GM21737 (cell line): ENCODE measurements at regions not wholly inside any gene's neighbourhood (a gene's known extent, or its start where the extent isn't known, plus 50 kb on each side); places are given as distances from the start of the nearest gene placed in this dataset.

Experiments
- ATAC-seq: cut with Tn5 transposase; IDR thresholded peaks from one replicate; pipeline ENCODE4 v1.9.1; 2021; ENCODE audit warnings: mild to moderate bottlenecking, moderate library complexity; ENCODE audit not compliant: unreplicated experiment

DNA sequence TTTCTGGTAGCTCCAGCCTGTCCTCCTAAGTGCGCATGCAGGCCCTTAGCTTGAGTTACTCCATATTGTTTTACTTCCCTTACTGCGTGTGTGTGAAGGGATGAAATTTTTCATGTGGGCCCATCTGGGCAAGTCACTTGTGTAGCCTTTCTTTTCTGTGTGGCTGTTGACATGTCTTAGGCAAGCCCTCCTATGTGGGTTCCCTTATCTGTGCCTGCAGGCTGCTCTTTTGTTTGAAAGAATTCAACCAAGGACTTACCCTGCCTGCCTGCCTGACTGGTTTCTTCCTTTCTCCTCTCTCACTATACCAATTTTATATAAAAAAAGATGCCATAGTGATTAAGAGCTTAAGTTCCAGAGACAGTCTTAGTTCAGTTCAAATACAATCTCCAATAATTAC is 249.3 kb downstream of the ATG4C start:
- no peak for ATAC-seq

DNA sequence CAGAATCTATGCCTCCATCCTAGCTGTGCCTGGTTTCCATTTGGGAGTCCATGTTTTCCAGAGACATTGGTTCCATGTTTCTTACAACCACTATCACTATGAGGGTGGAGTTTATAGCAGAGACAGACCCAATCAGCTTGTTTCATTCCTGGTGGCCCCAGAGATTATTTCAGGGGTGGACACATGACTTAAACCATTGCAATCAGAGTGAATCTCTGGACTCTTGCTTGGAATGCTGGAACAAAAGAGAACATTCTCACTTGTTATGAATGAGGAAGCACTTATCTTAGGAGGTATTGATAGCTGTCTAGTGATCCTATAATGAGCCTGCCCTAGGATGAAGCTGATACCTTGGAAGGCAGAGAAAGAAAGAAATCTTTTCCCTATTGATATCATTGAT is 250.3 kb downstream of the ATG4C start:
- ATAC-seq = no peak

GRCh38 chr1:63038586-63038985 is 254.7 kb downstream of the ATG4C start:
- no peak for ATAC-seq

DNA sequence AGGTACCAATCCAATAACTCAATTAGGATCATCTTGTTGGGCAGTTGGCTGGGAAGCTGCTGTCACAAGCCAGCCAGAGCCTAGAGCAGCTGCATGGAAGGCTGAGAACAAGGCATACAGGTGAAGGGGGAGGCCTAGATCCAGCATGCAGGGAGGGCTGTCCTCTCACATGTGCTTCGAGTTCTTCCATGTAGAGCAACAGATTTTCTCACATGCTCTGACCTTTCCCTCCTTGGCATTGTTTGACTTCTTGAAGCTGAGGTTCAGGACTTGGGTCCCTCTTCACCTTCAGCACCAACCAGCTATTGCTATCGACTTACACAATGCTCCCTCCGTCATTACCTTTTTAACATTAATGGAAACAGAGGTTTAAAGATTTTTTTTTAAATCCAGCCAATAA is 257.7 kb downstream of the ATG4C start:
- no peak for ATAC-seq

DNA sequence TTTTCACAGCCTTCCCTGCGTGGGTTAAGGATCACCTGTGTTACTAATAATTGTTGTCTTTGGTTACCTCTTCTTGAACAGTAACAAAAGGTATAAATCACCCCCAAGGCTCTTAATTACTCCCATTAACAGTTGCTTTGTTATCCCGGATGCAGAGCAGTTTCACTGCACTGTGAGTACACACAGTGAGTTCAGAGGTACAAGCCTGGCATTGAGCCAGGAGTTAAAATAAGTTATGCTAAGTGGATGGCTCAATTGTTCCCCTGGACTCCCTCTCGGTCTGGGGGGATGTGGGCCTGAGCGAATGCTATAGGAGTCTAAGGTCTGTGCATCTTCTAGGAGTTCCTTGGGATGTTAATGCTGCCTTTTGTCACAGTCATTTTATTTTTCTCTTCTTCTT is 258.3 kb downstream of the ATG4C start:
- ATAC-seq = no peak

DNA sequence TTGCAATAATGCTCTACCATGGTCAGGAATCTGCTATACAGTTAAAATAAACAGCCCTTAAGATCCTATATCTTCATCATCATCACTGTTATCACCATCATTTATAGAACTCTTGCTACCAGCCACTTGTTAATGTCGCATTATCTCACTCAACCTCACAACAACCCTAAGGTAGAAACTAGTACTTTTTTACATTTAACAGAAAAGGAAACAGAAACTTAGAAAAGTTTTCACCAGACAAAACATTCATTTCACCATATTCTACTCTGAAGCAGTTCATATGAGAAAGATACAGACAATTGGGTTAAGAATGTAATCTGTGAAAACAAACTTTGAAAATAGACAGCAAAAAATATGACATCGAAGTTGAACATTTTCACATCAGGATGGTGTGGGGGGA is 262.6 kb downstream of the ATG4C start:
- ATAC-seq = no peak

DNA sequence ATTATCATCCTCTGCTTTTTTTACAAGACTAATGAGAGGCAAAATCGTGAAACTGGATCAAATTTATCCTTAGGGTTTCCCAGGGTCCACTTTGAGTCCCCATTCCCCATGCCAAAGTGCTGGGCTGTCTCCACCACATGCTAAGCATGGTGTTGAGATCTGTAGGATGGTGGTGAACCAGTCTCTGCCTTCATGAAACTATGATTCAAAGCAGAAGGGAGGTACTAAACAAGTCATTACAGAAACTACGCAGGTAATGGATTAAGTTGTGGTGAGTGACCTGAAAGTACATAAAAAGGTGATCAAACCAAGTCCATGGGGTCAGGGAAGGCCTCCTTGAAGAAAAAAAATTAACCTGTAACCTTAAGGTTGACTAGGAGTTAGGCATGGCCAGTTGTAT is 265.2 kb downstream of the ATG4C start:
- no peak for ATAC-seq

- ATAC-seq = no peak
Observed at GRCh38 chr1:63051356-63051755, 267.4 kb downstream of the ATG4C start.

DNA sequence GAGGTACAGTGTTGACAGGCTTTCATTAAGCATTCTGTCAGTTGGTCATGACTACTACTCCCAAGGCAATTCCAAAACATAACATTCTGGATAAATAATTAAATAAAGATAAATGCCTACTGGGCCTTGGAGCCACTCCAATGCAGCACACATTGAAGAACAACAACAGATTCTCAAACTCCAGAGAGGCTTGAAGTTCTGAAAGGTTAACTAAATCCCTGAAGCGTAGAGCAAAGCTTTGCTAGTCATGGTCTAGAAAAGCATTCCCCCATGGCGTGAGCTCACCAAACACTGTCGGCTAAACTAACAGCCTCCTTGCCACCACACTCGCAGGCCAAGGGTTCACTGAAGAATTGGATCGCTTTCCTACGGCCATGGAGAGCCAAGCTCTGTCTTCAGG is 268.0 kb downstream of the ATG4C start:
- ATAC-seq = no peak

- no peak for ATAC-seq
Observed at GRCh38 chr1:63054184-63054583, 268.2 kb upstream of the FOXD3 start.

- no peak for ATAC-seq
Observed at GRCh38 chr1:63063367-63063766, 259.0 kb upstream of the FOXD3 start.

GRCh38 chr1:63064135-63064534 is 258.2 kb upstream of the FOXD3 start:
- no peak for ATAC-seq

- no peak for ATAC-seq
Observed at GRCh38 chr1:63068626-63069025, 253.7 kb upstream of the FOXD3 start.

DNA sequence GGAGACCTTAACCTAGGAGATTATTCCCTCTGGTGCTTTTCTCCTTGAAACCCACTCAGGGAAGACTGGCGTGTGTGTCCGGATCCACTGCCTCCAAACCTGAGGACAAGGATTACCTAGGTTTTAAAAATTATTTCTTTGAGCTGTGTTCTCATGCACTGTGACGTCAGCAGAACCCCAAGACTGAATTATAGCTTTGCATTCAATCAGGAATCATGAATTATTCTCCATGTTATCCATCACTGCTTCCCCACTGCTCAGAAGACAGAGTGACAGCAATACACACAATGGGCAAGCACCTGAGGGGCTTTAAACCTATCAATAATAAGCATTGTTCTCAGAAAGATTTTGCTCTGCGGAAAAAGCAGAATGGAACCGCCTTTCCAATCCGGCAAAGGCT is 253.2 kb upstream of the FOXD3 start:
- ATAC-seq = no peak

DNA sequence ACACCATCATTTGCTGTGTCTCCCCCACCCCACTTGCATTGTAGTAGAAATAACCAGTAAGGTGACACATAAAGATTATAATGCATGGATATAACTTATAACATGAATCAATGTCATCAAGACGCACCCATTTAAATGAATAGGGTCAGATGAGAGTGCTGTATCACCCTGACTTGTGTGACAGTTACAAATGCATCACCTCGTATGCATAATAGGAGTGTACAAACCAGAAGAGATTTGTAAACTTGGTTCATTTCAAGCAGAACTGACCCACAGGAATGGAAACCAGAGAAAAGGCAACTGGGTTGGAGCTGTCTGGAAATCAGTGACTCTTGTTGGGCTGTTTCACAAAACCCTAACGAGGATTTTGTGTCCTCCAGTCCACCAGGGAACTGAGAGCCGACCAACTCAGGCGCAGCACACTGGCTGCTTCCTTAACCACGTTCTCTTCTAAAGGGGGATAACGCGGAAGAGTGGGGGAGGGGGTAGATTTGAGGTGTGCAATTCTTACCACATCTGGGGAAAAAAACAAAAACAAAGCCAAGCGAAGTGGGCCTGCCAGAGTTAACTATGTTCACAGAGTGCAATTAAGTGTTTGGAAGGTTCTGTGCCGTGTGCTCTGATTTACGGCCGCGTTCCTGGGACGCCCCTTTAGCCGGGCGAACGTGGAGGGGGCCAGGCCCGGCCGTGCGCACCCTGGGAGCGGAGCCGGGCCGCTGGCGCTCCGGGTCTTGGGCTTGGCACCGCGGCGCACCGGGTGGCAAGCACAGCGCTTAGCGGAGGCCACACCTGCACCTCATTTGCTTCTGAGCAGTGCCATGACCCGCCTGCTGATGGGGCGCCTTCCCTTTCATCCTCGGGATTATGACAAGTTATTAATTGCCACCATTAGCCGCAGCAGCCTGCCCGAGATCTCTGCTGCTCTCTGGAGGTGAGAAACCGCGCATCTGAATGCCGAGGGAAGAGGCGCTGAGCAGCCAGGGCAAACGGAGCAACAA is 248.8 kb upstream of the FOXD3 start:
- no peak for ATAC-seq

DNA sequence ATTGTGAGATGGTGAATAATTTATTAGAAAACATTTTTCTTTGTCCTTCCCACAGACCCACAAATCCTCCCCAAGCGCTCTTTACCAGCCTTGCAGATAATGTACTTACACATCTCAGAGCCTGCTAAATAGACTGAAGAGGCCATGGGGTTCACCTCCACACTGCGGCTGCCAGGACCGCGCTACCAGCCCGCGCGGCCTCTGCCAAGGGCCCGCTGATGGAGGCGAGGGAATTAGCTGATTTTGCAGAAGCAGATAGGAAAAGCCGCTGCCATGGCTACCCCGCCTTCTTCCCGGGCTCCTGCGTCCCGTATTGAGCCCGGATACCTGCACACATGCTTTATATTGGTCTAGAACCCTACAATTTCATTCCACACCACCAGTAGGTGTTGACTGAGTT is 248.0 kb upstream of the FOXD3 start:
- ATAC-seq = no peak

DNA sequence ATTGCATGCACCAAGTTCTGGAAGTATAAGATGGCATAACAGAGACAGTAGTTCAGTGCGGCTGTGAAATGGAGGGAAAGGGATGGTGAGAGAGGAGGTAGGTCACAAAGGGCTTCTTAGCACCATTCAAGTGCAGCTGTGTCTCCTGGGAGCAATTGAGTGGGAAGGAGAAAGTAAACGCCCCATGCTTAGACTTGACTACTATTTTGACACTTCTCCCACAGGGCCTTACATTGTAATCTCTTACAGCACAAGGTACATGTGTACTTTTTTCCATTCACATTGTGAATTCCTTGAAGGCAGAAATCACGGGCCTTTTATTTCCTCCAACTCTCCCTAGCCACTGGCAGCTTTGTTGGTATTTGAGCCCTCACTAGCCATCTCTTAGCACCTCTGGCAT is 239.6 kb upstream of the FOXD3 start:
- no peak for ATAC-seq

- ATAC-seq = no peak
Observed at GRCh38 chr1:63087966-63088365, 234.4 kb upstream of the FOXD3 start.

GRCh38 chr1:63099188-63099587 is 223.2 kb upstream of the FOXD3 start:
- ATAC-seq = no peak

GRCh38 chr1:63101336-63101735 is 221.0 kb upstream of the FOXD3 start:
- no peak for ATAC-seq

GRCh38 chr1:63103682-63104081 is 218.7 kb upstream of the FOXD3 start:
- ATAC-seq = no peak

DNA sequence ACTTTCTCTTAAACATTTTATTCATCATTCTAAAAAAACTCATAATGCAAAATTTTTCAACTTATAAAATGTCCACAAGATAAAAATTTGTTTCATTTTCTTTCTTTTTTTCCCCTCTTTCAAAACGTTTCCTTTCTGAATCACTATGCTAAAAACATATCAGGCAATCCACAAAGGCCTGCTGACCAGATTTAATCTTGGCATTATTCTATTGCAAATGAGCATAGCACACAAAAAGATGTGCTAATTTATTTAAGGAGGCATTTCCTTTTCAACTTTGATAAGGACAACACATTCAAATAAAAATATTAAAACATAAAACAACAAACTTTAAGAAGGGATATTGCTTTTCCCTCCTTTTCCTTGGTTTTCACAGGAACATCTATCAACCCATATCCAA is 215.3 kb upstream of the FOXD3 start:
- no peak for ATAC-seq

DNA sequence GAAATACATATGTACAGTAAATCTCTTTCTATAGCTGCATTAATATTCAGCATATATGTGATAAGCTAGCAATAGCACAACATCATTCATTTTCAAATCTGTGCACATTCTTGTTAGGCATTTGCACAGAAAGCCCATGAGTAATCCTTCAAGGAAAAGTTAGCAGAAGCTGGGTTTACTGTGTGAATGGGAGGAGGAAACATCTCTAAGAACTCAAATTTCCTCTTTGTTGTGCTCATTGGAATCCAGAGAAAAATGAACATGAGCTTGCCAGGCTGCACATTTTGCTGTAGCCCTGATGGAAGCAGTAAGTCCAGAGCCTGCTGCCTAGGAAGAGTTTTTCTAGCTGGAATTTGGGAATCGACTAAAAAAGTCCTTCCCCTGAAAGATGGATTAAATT is 214.2 kb upstream of the FOXD3 start:
- ATAC-seq = no peak
